HEK293 (cell line): ENCODE measurements at regions not wholly inside any gene's neighbourhood (a gene's known extent, or its start where the extent isn't known, plus 50 kb on each side); places are given as distances from the start of the nearest gene placed in this dataset.

Experiments
- CTCF ChIA-PET: fragments of 350-600 bp; formaldehyde crosslinking; extraction: SDS; loops from one replicate; lab custom pipeline; 2021; ENCODE audit warnings: antibody characterized with exemption; lab: Yijun Ruan, JAX
- POLR2A ChIA-PET: fragments of 300-600 bp; formaldehyde crosslinking; extraction: SDS; loops from one replicate; lab custom pipeline; 2020; ENCODE audit warnings: antibody characterized with exemption, inconsistent platforms; lab: Yijun Ruan, JAX
- H3K27ac ChIP-seq: fragments of 200-500 bp; sonication (Bioruptor generic); 2 replicates; pipeline ENCODE4 v1.5.1; 2014; ENCODE audit warnings: low read depth, low read length, control low read depth, inconsistent platforms; ENCODE audit errors: extremely low read depth
- H3K36me3 ChIP-seq, 2 experiments: fragments of 200-500 bp in 1 of 2; sonication (Bioruptor generic) in 1 of 2; 1 replicate in 1 of 2; 2 replicates in 1 of 2; pipeline ENCODE4 v1.5.1; 2014 to 2017; ENCODE audit warnings: inconsistent platforms in 2 of 2, low read length in 2 of 2; ENCODE audit not compliant: control insufficient read depth in 2 of 2, insufficient read depth in 1 of 2
- H3K4me1 ChIP-seq: fragments of 200-500 bp; sonication (Bioruptor generic); 2 replicates; pipeline ENCODE4 v1.5.1; 2014; ENCODE audit warnings: mild to moderate bottlenecking, low read length, inconsistent platforms; ENCODE audit not compliant: control insufficient read depth, insufficient read depth
- H3K4me3 ChIP-seq: 2 replicates; pipeline ENCODE4 v1.5.1; 2011; ENCODE audit warnings: low read depth, mild to moderate bottlenecking, control low read depth, low read length, moderate library complexity
- H3K9me3 ChIP-seq: fragments of 200-500 bp; sonication (Bioruptor generic); 2 replicates; pipeline ENCODE4 v1.5.1; 2014; ENCODE audit warnings: low read depth, low read length, inconsistent platforms; ENCODE audit not compliant: control insufficient read depth, insufficient read depth
- GLIS1 ChIP-seq: fragments of 450-650 bp; formaldehyde crosslinking; IDR thresholded peaks from 2 replicates; pipeline ENCODE4 v1.5.1; 2016; ENCODE audit warnings: missing biosample characterization, missing genetic modification characterization
- HOXA7 ChIP-seq: sonication (generic); formaldehyde crosslinking; IDR thresholded peaks from 2 replicates; pipeline ENCODE4 v1.8.1; 2022; ENCODE audit warnings: missing genetic modification reagents, borderline replicate concordance
- HOXD13 ChIP-seq: sonication (generic); formaldehyde crosslinking; IDR thresholded peaks from 2 replicates; pipeline ENCODE4 v1.8.0; 2022; ENCODE audit warnings: missing genetic modification reagents, borderline replicate concordance
- IKZF3 ChIP-seq: fragments of 450-650 bp; IDR thresholded peaks from 2 replicates; pipeline ENCODE4 v1.5.0; 2018; ENCODE audit warnings: missing biosample characterization, mild to moderate bottlenecking, missing genetic modification characterization, moderate library complexity
- KLF9 ChIP-seq: fragments of 450-650 bp; formaldehyde crosslinking; IDR thresholded peaks from 2 replicates; pipeline ENCODE4 v1.5.1; 2016; ENCODE audit warnings: missing biosample characterization, missing genetic modification characterization, low read depth
- SALL2 ChIP-seq: fragments of 450-650 bp; formaldehyde crosslinking; IDR thresholded peaks from 2 replicates; pipeline ENCODE4 v1.5.0; 2017; ENCODE audit warnings: missing biosample characterization, mild to moderate bottlenecking, missing genetic modification characterization, borderline replicate concordance
- SCRT2 ChIP-seq: fragments of 450-650 bp; formaldehyde crosslinking; IDR thresholded peaks from 2 replicates; pipeline ENCODE4 v1.5.1; 2016; ENCODE audit warnings: missing biosample characterization, missing genetic modification characterization
- ZBTB20 ChIP-seq: fragments of 450-650 bp; formaldehyde crosslinking; IDR thresholded peaks from 2 replicates; pipeline ENCODE4 v1.5.1; 2016; ENCODE audit warnings: missing biosample characterization, missing genetic modification characterization
- ZBTB21 ChIP-seq: fragments of 450-650 bp; formaldehyde crosslinking; IDR thresholded peaks from 2 replicates; pipeline ENCODE4 v1.5.1; 2017; ENCODE audit warnings: missing biosample characterization, missing genetic modification characterization
- ZBTB8A ChIP-seq: fragments of 450-650 bp; formaldehyde crosslinking; IDR thresholded peaks from 2 replicates; pipeline ENCODE4 v1.5.1; 2016; ENCODE audit warnings: missing biosample characterization, missing genetic modification characterization
- ZEB2 ChIP-seq: fragments of 450-650 bp; formaldehyde crosslinking; IDR thresholded peaks from 2 replicates; pipeline ENCODE4 v1.5.1; 2016; ENCODE audit warnings: missing biosample characterization, missing genetic modification characterization
- ZNF114 ChIP-seq: fragments of 450-650 bp; formaldehyde crosslinking; IDR thresholded peaks from 2 replicates; pipeline ENCODE4 v1.5.0; 2017; ENCODE audit warnings: missing biosample characterization, missing genetic modification characterization
- ZNF157 ChIP-seq: fragments of 450-650 bp; formaldehyde crosslinking; IDR thresholded peaks from 2 replicates; pipeline ENCODE4 v1.5.1; 2016; ENCODE audit warnings: missing biosample characterization, missing genetic modification characterization
- ZNF202 ChIP-seq: fragments of 450-650 bp; formaldehyde crosslinking; IDR thresholded peaks from 2 replicates; pipeline ENCODE4 v1.5.1; 2016; ENCODE audit warnings: missing biosample characterization, missing genetic modification characterization, borderline replicate concordance
- ZNF24 ChIP-seq: fragments of 450-650 bp; formaldehyde crosslinking; IDR thresholded peaks from 2 replicates; pipeline ENCODE4 v1.5.1; 2016; ENCODE audit warnings: missing biosample characterization, missing genetic modification characterization
- ZNF416 ChIP-seq: fragments of 450-650 bp; formaldehyde crosslinking; IDR thresholded peaks from 2 replicates; pipeline ENCODE4 v1.5.1; 2016; ENCODE audit warnings: missing biosample characterization, missing genetic modification characterization
- ZNF488 ChIP-seq: fragments of 450-650 bp; formaldehyde crosslinking; IDR thresholded peaks from 2 replicates; pipeline ENCODE4 v1.5.1; 2016; ENCODE audit warnings: missing biosample characterization, missing genetic modification characterization
- ZNF548 ChIP-seq: fragments of 450-650 bp; formaldehyde crosslinking; IDR thresholded peaks from 2 replicates; pipeline ENCODE4 v1.5.1; 2016; ENCODE audit warnings: missing biosample characterization, missing genetic modification characterization
- ZNF658 ChIP-seq: fragments of 450-650 bp; formaldehyde crosslinking; IDR thresholded peaks from 2 replicates; pipeline ENCODE4; 2016; ENCODE audit warnings: missing biosample characterization, missing genetic modification characterization
- ZNF660 ChIP-seq: fragments of 450-650 bp; IDR thresholded peaks from 2 replicates; pipeline ENCODE4 v1.5.1; 2018; ENCODE audit warnings: missing biosample characterization, mild to moderate bottlenecking, missing genetic modification characterization
- ZNF677 ChIP-seq: fragments of 450-650 bp; IDR thresholded peaks from 2 replicates; pipeline ENCODE4 v1.5.0; 2018; ENCODE audit warnings: missing biosample characterization, mild to moderate bottlenecking, missing genetic modification characterization, moderate library complexity
- ZNF785 ChIP-seq: fragments of 450-650 bp; formaldehyde crosslinking; IDR thresholded peaks from 2 replicates; pipeline ENCODE4 v1.5.1; 2016; ENCODE audit warnings: missing biosample characterization, missing genetic modification characterization
- ZNF791 ChIP-seq: fragments of 450-650 bp; formaldehyde crosslinking; IDR thresholded peaks from 2 replicates; pipeline ENCODE4 v1.5.1; 2016; ENCODE audit warnings: missing biosample characterization, missing genetic modification characterization
- ZSCAN16 ChIP-seq: fragments of 450-650 bp; formaldehyde crosslinking; IDR thresholded peaks from 2 replicates; pipeline ENCODE4 v1.5.1; 2016; ENCODE audit warnings: missing biosample characterization, missing genetic modification characterization
- TF ChIP-seq, protein P1 (sequence below): fragments of 450-650 bp; formaldehyde crosslinking; IDR thresholded peaks from 2 replicates; pipeline ENCODE4 v1.5.1; 2016; ENCODE audit warnings: missing biosample characterization, missing genetic modification characterization

DNA sequence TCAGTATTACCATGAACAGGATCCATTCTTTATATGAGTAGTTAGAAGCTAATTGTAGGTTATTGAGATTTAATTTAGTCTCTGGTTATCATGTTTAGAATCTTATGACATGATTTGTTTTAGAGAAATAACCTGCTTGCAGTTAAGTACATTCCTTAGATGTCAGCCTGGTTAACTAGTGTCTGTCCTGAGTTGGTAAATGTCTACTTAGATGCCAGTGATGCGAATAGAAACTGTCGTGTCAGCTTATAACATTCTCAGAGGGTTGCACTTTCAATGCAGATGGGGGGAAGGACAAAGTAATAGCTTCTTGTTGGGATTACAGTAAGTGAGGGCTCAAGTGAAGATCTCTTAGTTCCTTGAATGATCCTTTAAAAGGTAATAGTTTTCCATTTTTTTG, 227.8 kb upstream of the SPRY1 start:
- H3K4me1 ChIP-seq, result no peaks in the 10 kb centered on the region

DNA sequence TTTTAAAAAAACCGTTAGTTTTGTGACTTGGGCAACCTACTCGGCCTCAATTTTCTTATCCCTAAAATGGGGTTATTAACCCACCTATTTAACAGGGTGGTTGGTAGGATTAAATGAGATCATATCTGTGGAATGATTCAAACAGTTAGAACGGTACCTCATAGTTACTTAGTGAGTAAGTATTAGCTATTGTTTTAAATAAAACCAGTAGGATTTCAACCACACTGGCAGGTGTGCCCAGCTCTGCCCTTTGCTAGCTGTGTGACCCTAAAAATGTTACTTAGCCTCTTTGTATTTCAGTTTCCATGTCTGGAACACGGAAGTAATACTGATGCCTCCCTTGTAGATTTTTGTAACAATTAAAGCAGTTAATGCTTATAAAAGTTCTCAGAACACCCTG, 225.8 kb upstream of the SPRY1 start:
- no peak overlapping the region for H3K4me3 ChIP-seq
- TF ChIP-seq ZBTB21 (no peak), ZNF660 (tag by site-specific recombination) (0 out of 2 replicates have a peak, but pooled peaks have one; percentile 73)
- no peaks in the 10 kb centered on the region for H3K4me1 ChIP-seq
- ChIA-PET CTCF (no interaction called here), POLR2A (no interaction called here)
- H3K27ac ChIP-seq, result no peak overlapping the region
- no peaks in the 10 kb centered on the region for H3K9me3 ChIP-seq
- H3K36me3 ChIP-seq, result no peaks in the 10 kb centered on the region

More for the DNA sequence above, 227.8 kb upstream of the SPRY1 start:
- ChIA-PET POLR2A (no interaction called here), CTCF (interaction anchor here (0.6 kb wide), 1 partner anchor 32 kb away, joined by 3 read pairs; no protein-coding TSS in a partner anchor)
- Histone ChIP-seq H3K4me3 (no peak overlapping the region), H3K9me3 (no peaks in the 10 kb centered on the region), H3K36me3 (no peaks in the 10 kb centered on the region), H3K27ac (no peak overlapping the region)
- no peak for TF ChIP-seq IKZF3 (tag by site-specific recombination)
- TF ChIP-seq ZNF548, result no peak
- TF ChIP-seq HOXA7 (CRISPR knock-in tag), result no peak
- no peak for TF ChIP-seq GLIS1

GRCh38 chr4:123176605-123177004, 220.0 kb upstream of the SPRY1 start:
- no peaks in the 10 kb centered on the region for H3K4me1 ChIP-seq
- no peaks in the 10 kb centered on the region for H3K9me3 ChIP-seq
- no peaks in the 10 kb centered on the region for H3K36me3 ChIP-seq
- POLR2A ChIA-PET, result no interaction called here
- no peak overlapping the region for H3K27ac ChIP-seq
- TF ChIP-seq ZNF785 (tag by site-specific recombination) (no peak), ZBTB20 (no peak), ZNF416 (tag by site-specific recombination) (no peak), ZNF791 (tag by site-specific recombination) (no peak), KLF9 (tag by site-specific recombination) (no peak), ZNF24 (tag by site-specific recombination) (no peak), ZNF114 (tag by site-specific recombination) (no peak), ZNF202 (no peak), ZSCAN16 (tag by site-specific recombination) (no peak), SCRT2 (tag by site-specific recombination) (no peak), ZEB2 (no peak), ZNF157 (tag by site-specific recombination) (no peak), ZNF488 (no peak), ZNF677 (tag by site-specific recombination) (no peak), ZNF658 (no peak), ZBTB8A (no peak), HOXD13 (no peak), SALL2 (tag by site-specific recombination) (no peak)
- TF ChIP-seq, protein P1, sequence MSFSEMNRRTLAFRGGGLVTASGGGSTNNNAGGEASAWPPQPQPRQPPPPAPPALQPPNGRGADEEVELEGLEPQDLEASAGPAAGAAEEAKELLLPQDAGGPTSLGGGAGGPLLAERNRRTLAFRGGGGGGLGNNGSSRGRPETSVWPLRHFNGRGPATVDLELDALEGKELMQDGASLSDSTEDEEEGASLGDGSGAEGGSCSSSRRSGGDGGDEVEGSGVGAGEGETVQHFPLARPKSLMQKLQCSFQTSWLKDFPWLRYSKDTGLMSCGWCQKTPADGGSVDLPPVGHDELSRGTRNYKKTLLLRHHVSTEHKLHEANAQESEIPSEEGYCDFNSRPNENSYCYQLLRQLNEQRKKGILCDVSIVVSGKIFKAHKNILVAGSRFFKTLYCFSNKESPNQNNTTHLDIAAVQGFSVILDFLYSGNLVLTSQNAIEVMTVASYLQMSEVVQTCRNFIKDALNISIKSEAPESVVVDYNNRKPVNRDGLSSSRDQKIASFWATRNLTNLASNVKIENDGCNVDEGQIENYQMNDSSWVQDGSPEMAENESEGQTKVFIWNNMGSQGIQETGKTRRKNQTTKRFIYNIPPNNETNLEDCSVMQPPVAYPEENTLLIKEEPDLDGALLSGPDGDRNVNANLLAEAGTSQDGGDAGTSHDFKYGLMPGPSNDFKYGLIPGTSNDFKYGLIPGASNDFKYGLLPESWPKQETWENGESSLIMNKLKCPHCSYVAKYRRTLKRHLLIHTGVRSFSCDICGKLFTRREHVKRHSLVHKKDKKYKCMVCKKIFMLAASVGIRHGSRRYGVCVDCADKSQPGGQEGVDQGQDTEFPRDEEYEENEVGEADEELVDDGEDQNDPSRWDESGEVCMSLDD (tag by site-specific recombination), result no peak
- CTCF ChIA-PET, result no interaction called here
- H3K4me3 ChIP-seq, result no peak overlapping the region
